Cerebellar nuclear complex (tissue), 1 donor: ENCODE measurements at regions not wholly inside any gene's neighbourhood (a gene's known extent, or its start where the extent isn't known, plus 50 kb on each side); places are given as distances from the start of the nearest gene placed in this dataset.
"Not testable (repeated sequence)": the region's sequence is repeated elsewhere in the genome, so short reads cannot be mapped to it uniquely, and the experiment has no call there.

Experiments used
- DNase-seq, 2 experiments: peaks; one replicate each; lab custom pipeline; 2025; lab: John Stamatoyannopoulos, UW

DNA sequence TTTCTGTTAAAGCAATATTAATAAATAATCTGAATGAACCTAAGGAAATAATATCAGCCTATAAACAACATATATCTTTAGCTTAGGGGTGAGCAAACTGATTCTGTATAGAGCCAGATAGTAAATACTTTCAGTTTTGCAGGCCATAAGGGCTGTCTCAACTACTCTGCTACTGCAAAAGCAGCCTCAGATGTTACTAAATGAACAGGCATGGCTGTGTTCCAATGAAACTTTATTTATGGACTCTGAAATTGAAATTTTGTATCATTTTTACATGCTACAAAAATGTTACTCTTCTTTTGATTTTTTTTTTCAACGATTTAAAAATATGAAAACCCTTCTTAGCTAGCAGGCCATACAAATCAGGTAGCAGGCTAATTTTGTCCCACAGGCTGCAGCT lies 212.8 kb upstream of the PRICKLE2 start:
- no peak for DNase-seq

DNA sequence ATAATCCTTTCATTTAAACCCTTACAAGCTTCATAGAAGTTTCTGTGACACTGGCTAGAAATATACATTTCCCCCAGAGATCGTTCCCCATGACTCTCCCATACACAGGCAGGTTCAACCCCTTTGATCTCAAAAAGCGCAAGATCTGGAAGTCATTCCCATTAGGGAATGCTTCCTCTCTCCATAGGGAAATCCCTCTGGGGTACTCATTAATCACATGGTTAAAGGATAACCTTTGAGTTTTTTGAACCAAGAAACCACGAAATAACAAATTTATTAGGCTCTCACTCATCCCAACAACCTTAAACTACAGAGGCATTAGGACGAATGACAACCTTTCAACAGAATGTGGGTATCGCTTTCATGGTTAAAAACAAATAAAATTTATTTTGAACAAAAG lies 211.9 kb upstream of the PRICKLE2 start:
- no peak for DNase-seq

DNA sequence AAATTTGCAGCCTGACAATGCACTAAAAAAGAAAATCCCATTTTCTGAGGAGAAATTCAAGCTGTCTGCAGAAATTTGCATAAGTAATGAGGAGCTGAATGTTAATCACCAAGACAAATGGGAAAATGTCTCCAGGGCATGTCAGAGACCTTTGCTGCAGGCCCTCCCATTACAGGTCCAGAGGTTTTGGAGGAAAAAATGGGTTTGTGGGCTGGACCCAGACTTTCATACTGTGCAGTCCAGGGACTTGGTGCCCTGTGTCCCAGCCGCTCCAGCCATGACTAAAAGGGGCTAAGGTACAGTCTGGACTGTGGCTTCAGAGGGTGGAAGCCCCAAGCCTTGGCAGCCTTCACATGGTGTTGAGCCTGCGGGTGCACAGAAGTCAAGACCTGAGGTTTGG lies 209.8 kb upstream of the PRICKLE2 start:
- DNase-seq, result not testable (repeated sequence)

DNA sequence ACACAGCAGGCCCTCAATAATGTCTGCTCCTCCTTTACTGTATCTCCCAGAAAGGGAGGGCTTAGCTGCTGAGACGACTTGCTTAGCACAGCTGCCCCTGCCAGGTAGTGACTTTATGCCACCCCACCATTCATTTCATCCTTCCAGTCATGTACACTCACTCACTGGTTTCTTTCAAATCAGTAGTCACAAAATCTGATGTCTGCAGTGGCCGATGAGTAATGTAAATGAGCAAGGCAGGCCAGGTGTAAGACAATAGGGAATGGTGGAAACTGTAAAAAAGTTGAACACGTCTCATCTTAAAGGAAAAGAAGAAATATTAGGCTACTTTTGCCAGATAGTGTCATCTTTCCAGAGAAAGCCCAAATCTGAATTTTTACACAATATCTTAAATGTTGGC lies 207.6 kb upstream of the PRICKLE2 start:
- DNase-seq, result no peak

DNA sequence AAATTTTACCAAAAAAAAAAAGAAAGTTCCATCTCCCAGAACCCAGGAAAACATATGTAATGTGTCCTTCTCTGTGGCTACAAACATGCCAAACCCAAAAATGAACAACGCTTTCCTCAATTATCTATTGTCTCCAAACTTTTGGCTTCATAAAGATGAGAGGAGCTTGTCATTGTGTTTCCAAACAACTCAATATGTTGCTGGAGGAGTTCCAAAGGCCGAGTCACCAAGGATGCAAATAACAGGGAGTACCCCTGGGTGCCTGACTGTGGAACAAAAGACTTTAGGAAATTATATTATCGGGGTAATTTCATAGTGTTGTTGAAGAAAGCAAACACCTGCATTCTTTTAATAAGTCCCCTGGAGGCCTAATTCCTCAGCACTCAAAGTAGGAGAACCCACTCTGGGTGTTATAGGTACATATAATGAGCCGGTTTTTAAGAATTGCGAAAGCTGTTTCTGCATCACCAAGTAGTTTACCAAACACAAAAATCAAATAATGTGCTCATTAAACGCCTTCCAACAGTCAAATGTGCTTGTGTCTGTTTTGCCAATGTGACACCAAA lies 206.3 kb upstream of the PRICKLE2 start:
- DNase-seq, result no peak

DNA sequence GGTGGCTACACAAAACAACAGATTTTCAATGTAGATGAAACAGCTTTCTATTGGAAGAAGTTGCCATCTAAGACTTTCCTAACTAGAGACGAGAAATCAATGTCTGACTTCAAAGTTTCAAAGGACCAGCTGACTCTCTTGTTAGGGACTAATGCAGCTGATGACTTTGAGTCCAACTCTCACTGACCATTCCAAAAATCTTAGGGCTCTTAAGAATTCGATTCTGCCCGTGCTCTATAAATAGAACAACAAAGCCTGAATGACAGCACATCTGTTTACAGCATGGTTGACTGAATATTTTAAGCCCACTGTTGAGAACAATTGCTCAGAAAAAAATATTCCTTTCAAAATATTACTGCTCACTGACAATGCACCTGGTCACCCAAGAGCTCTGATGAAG lies 202.4 kb upstream of the PRICKLE2 start:
- DNase-seq, result no peak

DNA sequence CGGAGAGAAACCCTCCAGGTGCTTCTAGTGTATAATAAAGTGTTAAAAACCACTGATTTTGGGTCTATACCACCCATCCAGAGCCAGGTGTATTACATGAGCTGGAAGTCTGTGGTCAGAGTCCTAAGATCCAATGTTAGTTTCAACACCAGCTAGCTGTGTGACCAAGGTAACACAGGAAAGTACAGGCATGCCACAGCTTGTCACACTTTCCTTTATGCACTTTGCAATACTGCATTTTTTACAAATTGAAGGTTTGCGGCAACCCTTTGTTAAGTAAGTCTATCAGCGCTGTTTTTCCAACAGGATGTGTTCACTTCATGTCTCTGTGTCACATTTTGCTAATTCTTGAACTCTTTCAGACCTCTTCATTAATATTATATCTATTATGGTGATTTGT lies 201.3 kb upstream of the PRICKLE2 start:
- DNase-seq, result no peak

DNA sequence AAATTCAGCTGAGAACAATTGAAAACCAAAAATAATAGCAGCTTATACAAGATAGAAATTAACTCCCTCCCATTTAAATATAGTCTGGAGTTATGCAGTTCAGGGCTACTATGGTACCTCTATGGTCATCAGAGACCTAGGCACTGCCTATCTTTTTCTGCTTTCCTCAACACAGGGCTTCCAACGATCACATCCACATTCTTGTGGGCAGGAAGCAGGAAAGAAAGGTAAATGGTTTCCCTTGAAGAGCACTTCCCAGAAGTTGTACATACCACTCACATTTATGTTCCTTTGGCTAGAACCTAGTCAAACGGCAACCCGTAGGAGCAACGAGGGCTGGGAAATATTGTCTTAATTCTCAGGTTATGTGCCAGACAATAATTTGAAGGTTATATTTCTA lies 197.7 kb upstream of the PRICKLE2 start:
- DNase-seq, result no peak

DNA sequence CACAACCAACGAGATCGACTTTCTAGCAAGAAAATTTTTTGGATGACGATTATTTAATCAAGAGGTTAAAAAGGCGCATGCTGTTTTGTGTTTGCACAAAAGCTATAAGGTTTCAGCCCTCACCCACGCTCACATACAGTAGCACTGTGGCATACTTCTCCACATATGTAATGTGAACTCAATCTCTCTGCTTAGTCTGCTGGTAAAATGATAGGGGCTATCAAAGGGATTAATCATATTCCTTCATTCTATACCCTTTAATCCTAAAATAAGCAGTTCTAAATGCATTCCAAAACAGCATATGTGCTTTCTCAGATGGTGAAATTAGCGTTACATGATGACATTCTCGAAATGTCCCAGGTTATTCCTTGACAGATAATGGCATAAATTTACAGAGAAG lies 196.9 kb upstream of the PRICKLE2 start:
- no peak for DNase-seq

DNA sequence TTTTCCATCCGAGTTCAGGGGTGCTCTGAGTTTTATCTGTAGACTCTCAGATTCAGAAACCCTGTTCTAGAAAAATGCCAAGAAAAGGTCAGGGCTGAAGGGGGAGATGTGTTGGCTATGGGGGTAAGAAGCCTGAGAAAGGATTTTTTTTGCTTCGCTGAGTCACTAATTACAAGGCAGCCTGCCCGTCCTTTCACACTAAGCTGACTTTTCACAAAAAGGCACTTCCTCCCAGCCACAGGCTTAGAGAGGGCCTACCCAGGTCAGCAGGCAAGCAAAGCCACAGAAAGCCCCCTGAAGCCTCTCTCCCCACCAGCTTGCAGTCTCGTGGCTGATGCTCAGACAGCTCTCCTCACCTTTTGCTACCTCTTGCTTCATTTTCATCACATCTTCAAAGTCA lies 192.6 kb upstream of the PRICKLE2 start:
- DNase-seq, result no peak

DNA sequence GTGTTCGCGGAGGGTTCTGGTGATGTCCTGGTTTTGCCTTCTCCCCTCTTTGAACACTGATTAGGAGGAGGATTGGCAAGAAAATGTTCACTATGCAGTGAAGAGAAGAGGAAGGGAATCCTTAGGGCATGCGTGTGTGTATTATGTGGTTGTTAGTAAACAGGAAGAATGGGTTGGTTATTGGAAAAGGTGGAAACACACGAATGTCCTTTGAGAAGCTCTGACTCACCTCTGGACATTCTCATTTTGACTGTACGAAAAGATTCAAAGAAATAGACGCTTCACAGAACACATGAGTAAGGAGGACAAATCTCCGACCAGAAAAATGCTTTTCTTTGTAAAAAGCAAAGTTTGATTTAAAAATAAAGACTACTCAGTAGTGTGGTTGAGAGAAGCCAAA lies 188.8 kb upstream of the PRICKLE2 start:
- DNase-seq, result no peak

DNA sequence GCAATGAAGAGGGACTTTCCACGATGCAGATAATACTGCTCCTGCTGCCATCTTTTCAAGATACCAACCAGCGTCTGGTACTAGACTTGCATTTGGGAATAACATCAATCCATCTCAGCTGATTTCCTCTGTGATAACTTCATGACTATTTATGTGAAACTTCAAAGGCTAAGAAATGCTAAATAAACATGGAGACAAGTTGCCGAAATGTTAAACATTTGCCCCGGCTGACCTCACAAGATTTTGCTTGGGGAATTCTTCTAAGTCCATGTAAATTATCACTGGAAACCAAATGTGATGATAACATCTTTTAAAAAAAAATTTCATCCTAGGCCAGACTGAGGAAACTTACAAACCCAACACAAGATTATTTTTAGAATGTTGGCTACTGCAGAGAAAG lies 185.8 kb upstream of the PRICKLE2 start:
- DNase-seq, result no peak

DNA sequence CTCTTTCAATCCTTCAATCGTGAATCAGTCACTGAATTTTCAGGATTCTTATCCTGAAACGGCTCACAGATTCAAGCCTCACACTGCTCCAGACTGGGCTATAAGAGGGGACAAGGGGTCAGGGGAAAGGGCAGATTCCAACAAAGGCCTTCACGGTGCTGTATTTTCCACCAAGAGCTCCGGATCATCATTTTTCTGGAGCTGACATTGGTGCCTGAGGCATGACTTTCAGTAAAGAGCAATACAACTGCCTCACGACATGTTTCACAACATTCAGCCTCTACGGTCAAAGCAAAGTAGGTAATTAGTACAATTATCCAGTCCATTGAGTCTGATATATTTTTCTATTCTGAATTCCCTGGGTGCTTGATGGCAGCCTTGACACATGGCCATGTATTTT lies 185.0 kb upstream of the PRICKLE2 start:
- no peak for DNase-seq

DNA sequence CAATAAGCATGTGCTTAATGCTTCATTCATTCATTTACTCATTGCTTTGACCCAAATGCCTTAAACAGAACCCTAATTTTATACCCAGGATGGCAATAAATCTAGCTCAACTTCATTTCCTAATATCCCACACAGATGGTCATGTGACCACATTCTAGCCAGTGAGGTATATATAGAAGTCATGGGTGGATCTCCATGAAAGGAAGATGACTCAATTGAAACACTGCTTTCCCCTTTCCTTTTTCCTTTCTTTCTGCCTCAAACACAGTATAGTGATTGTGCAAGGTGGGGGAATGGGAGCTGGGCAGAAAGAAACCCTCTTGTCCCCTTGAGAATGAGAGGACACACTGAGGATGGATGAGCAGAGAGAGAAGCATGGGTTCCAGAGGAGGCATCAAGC lies 183.5 kb upstream of the PRICKLE2 start:
- no peak for DNase-seq

DNA sequence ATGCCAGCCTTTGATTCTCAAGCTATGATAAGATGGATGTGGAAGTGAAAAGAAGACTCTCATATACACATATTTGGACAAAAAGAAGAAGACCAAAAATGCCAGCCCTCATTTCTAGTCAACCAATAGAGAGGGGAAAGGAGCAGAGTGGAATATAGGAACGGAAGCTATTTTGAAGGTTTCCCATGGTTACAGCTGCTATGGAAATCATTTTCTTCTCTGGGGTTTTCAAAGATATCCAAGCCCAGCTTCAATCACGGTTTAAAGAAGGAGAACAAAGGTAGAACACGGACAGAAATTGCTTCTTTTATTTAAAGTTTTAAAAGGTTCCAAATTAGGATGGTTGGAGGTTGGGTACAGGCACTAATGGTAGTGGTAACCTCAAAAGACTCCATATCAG lies 181.0 kb upstream of the PRICKLE2 start:
- no peak for DNase-seq

DNA sequence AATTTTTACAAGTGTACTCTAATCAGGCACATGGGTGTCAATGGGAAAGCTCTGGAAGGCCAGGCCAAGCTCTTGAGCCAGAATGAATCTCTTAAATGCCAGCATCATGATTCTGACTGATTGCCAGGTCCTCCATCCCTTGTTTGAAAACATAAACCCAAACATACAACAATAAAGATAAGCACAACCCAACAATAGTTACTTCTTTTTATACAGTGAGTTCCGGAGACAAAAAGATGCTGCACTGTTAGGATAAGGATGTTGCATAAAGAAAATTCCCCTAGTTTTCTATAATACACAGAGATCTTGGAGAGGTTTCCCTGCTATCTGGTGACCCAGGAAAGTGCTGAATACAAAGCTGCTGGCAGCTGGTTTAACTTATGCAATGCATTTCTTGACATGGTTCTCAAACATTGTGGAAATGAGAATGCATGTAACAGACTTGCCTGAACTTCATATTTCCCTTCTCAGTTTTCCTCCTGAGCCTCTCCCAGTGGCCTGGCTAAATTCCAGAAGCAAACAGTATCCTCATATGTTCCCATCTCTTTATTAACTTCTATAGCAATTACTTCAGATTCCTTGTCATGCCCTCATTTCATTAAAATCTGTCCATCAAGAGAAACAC lies 180.1 kb upstream of the PRICKLE2 start:
- no peak for DNase-seq

DNA sequence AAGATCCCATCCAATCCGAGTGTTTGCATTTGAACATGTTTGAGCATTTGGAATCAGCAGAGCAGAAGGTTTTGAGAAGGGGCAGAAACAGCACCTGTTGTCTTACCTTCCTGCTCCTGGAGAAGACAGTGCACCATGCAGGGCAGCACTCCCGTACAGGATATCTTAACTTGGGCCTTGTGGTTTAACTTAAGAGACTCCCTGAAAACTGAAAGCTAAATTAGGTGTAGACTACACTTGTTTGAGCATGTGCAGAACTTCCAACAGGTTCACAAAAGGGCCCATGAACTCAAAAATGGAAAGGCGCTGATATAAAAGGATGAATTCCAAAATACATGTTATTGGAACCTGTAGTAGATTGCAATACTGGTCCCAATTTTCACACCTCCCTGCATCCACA lies 175.4 kb upstream of the PRICKLE2 start:
- DNase-seq, result no peak

DNA sequence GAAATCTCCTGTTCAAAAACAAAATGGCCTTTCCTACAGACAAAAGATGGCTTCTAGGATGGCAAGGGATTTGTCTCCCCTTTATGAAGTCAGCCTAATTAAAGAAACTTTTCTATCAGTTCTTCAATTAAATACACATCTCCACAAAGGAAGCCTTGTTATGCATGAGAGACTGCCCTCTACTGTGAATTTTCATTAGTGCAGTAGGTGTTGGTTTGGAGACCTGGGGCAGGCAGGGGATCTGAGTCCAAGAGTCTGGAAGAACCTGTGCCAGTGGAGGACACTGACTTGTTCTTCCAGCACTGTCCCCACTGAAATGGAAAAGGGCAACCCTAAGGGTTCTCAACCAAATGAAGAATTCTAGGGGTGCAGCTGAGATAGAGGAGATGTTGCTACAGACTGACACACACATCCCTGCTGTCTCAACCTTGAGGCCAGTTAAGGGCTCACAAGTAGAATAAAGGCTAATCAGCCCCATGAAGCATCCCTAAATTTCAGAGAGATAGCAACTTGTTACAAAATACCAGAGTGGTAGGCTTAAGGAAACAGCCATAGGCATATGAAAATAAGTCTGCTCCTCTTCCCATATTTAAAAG lies 174.0 kb upstream of the PRICKLE2 start:
- no peak for DNase-seq

DNA sequence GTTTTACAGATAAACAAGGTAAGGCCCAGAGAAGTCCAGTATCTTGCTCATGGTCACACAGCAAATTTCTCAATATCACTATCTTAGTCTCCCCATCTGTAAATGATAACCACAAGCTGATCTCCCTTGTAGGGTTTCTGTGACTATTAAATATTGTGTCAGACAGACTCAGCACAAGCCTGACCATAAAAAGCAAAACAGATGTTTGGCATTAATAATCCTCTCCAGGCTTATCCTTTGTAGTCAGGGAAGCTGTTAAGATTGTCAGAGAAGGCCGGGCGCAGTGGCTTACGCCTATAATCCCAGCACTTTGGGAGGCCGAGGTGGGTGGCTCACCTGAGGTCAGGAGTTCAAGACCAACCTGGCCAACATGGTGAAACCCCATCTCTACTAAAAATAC lies 173.2 kb upstream of the PRICKLE2 start:
- no peak for DNase-seq

DNA sequence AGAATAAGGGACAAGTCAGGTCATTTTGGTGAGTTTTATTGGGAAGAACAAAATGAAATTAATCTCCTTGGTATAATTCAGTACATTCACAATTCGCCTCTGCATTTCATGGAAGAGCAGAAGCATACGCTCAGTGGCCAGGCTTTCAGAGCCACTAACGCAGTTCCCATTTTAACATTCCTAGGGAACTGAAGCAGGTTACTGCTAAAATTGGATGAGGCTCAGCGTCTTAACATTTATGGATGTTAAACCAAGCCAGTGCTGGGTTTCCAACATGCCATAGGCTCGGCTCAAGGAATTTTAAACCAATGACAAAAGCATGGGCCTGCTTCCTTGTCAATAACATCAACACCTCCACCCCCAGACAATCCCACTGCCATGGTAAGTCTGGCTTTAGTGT lies 172.7 kb upstream of the PRICKLE2 start:
- no peak for DNase-seq

DNA sequence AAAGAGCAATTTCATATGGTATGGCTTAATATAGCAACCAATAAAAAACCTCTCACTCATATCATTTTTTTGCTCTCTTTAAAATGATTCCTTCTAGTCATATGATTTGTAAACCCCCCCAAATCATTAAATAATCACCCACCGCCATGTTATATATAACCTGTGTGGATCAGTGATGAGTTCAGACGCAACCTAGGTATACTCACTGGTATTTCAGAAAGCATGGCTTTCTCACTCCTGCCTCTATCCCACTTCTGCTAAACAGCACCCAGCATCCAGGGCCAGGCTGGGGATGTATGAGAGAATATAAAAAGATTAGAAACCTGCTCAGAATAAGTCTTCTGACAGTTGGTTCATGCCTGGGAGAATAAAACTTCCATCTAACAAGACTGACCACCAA lies 172.3 kb upstream of the PRICKLE2 start:
- no peak for DNase-seq

DNA sequence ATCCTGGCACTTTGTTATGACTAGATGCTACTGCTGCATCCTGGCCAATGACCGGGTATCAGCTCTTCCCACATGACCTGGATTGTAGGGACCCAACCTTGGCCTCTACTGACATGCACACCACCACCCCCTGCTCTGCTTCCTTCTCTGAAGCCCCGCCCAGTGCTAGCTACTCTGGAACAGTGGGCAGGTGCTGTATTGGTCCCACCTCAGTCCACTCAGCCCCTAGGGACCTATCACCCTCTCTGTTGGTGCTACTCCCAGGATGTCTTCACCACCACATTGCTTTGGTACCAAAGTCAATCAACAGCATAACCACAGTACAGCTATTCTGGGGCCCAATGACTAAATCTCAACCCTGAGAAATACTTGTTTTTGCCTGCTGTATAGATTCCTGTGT lies 170.2 kb upstream of the PRICKLE2 start:
- DNase-seq, result no peak

DNA sequence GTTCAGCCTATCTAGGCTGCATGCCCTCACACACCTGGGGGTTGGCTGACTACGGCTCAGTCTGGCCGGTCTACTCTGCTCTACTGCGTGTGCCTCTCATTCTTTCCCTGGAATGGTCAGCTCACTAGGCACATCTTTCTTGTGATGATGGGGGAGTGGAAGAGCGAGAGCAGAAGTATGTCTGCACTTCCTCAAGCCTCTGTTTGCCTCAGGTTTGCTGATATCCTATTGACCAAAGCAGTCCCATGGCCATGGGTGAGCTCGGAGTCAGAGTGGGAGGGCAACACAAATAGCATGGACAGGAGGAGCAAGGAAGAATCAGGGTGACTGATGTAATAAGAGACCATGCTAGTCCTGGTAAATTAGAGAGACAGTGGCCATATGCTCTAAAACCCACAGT lies 167.9 kb upstream of the PRICKLE2 start:
- no peak for DNase-seq

DNA sequence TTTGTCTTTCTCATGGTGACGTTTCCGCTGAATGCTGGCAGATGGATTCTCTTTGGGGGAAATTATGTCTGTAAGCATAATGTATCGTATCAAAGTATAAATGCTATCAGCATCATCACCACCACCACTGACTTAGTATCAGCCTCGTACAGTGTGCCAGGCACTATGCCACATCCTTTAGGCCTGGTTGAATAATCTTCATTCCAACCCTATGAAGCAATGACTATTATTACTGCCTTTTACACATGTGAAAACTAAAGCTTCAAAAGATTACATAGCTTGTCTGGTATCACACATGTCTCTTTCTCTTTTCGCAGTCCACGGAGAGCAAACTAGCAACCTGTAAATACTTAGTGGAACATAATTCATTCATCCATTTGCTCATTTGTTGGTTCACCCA lies 166.7 kb upstream of the PRICKLE2 start:
- no peak for DNase-seq
